ENCODE measurements at regions not wholly inside any gene's neighbourhood (a gene's known extent, or its start where the extent isn't known, plus 50 kb on each side); places are given as distances from the start of the nearest gene placed in this dataset.

DNA sequence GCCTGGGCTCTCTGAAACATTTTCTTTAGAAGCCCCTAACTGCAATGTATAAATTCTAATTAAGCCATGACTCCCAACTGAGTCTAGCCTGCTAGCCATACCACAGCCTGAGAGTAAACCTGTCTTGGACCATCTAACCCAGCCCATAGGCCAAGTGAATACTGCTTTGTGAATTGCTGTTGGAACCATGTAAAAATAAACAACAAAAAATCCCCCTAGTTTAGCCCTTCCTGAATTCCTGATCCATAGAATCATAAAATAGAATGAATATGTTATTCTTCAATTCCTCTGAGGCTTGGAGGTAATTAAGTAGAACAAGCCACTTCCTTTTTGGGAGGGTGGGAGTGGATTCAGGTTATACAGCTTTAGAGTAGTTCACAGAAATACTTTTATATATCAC is 1496.4 kb downstream of the MRPL39 start:
- peak overlapping the region in 1 of 2 experiments; percentile 74; a peak in 1 of 4 replicates for H4K8ac ChIP-seq (ENCODE audit: low read depth in 2 of 2, low read length in 2 of 2)
- peak overlapping the region; percentile 33 for H2AFZ ChIP-seq (replicated peaks; ENCODE audit: low read length, poor library complexity)

More for the DNA sequence above, 1496.4 kb downstream of the MRPL39 start:
- H4K5ac ChIP-seq (ENCODE audit: low read depth, low read length): no peak overlapping the region
- H2BK15ac ChIP-seq (ENCODE audit: low read depth, low read length): no peak overlapping the region
- no peaks in the 10 kb centered on the region for H3K27me3 ChIP-seq (ENCODE audit: control insufficient read depth, insufficient read depth, low read length)
- H4K20me1 ChIP-seq (ENCODE audit: insufficient read depth, low read length): no peaks in the 10 kb centered on the region
- H4K91ac ChIP-seq (ENCODE audit: insufficient read depth, low read depth, low read length): peak overlapping the region; percentile 41; the same call in 1 of the 2 replicates
- DNase-seq: peak; percentile 77
- H3K9me1 ChIP-seq (ENCODE audit: insufficient read depth, low read length): no peaks in the 10 kb centered on the region
- TF ChIP-seq BHLHE40 (IDR thresholded peaks at IDR 0.05; ENCODE audit: low read depth, low read length): no peak
- no peak for TF ChIP-seq CHD1 (IDR thresholded peaks at IDR 0.05; ENCODE audit: low read depth, low read length)
- no peak for TF ChIP-seq POLR2A (IDR thresholded peaks at IDR 0.05; ENCODE audit: low read depth, low read length)
- TF ChIP-seq FOS (IDR thresholded peaks at IDR 0.05; ENCODE audit: low read depth, low read length): no peak
- no peak for TF ChIP-seq MXI1 (IDR thresholded peaks at IDR 0.05; ENCODE audit: borderline replicate concordance, low read depth, low read length)
- TF ChIP-seq SMC3 (IDR thresholded peaks at IDR 0.05; ENCODE audit: low read depth, low read length): no peak
- TF ChIP-seq, protein P1, sequence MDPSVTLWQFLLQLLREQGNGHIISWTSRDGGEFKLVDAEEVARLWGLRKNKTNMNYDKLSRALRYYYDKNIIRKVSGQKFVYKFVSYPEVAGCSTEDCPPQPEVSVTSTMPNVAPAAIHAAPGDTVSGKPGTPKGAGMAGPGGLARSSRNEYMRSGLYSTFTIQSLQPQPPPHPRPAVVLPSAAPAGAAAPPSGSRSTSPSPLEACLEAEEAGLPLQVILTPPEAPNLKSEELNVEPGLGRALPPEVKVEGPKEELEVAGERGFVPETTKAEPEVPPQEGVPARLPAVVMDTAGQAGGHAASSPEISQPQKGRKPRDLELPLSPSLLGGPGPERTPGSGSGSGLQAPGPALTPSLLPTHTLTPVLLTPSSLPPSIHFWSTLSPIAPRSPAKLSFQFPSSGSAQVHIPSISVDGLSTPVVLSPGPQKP (IDR thresholded peaks at IDR 0.05; ENCODE audit: borderline replicate concordance, low read depth, low read length): no peak
- TF ChIP-seq MAFK (IDR thresholded peaks at IDR 0.05; ENCODE audit: low read depth, low read length): no peak
- TF ChIP-seq RFX5 (IDR thresholded peaks at IDR 0.05; ENCODE audit: low read depth, low read length): no peak
- no peak for TF ChIP-seq RAD21 (IDR thresholded peaks at IDR 0.05; ENCODE audit: low read length)
- no peak for TF ChIP-seq MAZ (IDR thresholded peaks at IDR 0.05; ENCODE audit: borderline replicate concordance, low read depth, low read length)
- TF ChIP-seq, protein P2, sequence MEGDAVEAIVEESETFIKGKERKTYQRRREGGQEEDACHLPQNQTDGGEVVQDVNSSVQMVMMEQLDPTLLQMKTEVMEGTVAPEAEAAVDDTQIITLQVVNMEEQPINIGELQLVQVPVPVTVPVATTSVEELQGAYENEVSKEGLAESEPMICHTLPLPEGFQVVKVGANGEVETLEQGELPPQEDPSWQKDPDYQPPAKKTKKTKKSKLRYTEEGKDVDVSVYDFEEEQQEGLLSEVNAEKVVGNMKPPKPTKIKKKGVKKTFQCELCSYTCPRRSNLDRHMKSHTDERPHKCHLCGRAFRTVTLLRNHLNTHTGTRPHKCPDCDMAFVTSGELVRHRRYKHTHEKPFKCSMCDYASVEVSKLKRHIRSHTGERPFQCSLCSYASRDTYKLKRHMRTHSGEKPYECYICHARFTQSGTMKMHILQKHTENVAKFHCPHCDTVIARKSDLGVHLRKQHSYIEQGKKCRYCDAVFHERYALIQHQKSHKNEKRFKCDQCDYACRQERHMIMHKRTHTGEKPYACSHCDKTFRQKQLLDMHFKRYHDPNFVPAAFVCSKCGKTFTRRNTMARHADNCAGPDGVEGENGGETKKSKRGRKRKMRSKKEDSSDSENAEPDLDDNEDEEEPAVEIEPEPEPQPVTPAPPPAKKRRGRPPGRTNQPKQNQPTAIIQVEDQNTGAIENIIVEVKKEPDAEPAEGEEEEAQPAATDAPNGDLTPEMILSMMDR (conservative IDR thresholded peaks at IDR 0.05; ENCODE audit: low read depth, low read length): no peak
- no peak for TF ChIP-seq NFE2L2 (IDR thresholded peaks at IDR 0.05; ENCODE audit: low read depth, low read length)
- TF ChIP-seq RCOR1 (IDR thresholded peaks at IDR 0.05; ENCODE audit: insufficient replicate concordance, low read length): no peak
- TF ChIP-seq, protein P3, sequence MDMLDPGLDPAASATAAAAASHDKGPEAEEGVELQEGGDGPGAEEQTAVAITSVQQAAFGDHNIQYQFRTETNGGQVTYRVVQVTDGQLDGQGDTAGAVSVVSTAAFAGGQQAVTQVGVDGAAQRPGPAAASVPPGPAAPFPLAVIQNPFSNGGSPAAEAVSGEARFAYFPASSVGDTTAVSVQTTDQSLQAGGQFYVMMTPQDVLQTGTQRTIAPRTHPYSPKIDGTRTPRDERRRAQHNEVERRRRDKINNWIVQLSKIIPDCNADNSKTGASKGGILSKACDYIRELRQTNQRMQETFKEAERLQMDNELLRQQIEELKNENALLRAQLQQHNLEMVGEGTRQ (IDR thresholded peaks at IDR 0.05; ENCODE audit: low read depth, low read length): no peak
- TF ChIP-seq CEBPB (IDR thresholded peaks at IDR 0.05; ENCODE audit: low read depth, low read length): no peak
- BruUV-seq (replicated peaks): no TSS peak
- POLR2A ChIA-PET (ENCODE audit: unreplicated experiment): no interaction called here
- H3K79me1 ChIP-seq (ENCODE audit: low read depth in 1 of 2, low read length in 2 of 2): no peaks in the 10 kb centered on the region
- H3K4me1 ChIP-seq (ENCODE audit: control insufficient read depth, insufficient read depth, low read length): 0 out of 2 replicates have a peak, but pooled peaks cover 2% of the 10 kb centered on the region
- peak overlapping the region; percentile 83 for H2BK120ac ChIP-seq (ENCODE audit: low read depth, low read length)
- ATAC-seq (ENCODE audit: low read depth): peak; percentile 75
- no peaks in the 10 kb centered on the region for H3K9me3 ChIP-seq (ENCODE audit: control insufficient read depth, insufficient read depth, low read length)
- no peak overlapping the region for H3K27ac ChIP-seq (ENCODE audit: insufficient read depth, low read length)
- dilution Hi-C loops (cut with HindIII; ENCODE audit: low sequenced_read_pairs, unreplicated experiment): no loop called here
- H3K56ac ChIP-seq (ENCODE audit: extremely low read depth, insufficient read depth, low read length): peak overlapping the region; percentile 15; the same call in 1 of the 2 replicates
- intact Hi-C loops (cut with micrococcal nuclease): loop anchor here (10.0 kb wide), 2 partner anchors 1224 to 1274 kb away; no protein-coding TSS in a partner anchor
- peak overlapping the region; percentile 66; the same call in 1 of the 2 replicates for H3K14ac ChIP-seq (replicated peaks; ENCODE audit: low read depth, low read length)
- H3K18ac ChIP-seq (ENCODE audit: low read depth, low read length): no peak overlapping the region
- no peak overlapping the region for H3K9ac ChIP-seq (ENCODE audit: low read depth, low read length)
- H2BK5ac ChIP-seq (ENCODE audit: low read depth, low read length, poor library complexity, severe bottlenecking): no peak overlapping the region
- H3K4me3 ChIP-seq (ENCODE audit: insufficient read depth, low read depth, low read length): no peak overlapping the region
- H3K36me3 ChIP-seq (ENCODE audit: control insufficient read depth, insufficient read depth, low read length): no peaks in the 10 kb centered on the region
- peak overlapping the region; percentile 61 for H2AK9ac ChIP-seq (replicated peaks; ENCODE audit: low read depth, low read length, poor library complexity)
- peak overlapping the region; percentile 88; the same call in 1 of the 2 replicates for H3K23ac ChIP-seq (ENCODE audit: low read depth, low read length)
- H3K4ac ChIP-seq (ENCODE audit: low read depth, low read length): peak overlapping the region; percentile 40
- CTCF ChIA-PET: no interaction called here
- no peak overlapping the region for H2AK5ac ChIP-seq (ENCODE audit: low read depth, low read length)
- H2BK20ac ChIP-seq (ENCODE audit: low read depth, low read length): peak overlapping the region; percentile 87
- H3K4me2 ChIP-seq (ENCODE audit: low read depth, low read length): no peak overlapping the region
- in situ Hi-C loops (cut with MboI; ENCODE audit: low sequenced_read_pairs): loop anchor here (10.0 kb wide), 1 partner anchor 394 kb away; no protein-coding TSS in a partner anchor

Data from IMR-90 (cell line).